GM19035 (cell line): ENCODE measurements at regions not wholly inside any gene's neighbourhood (a gene's known extent, or its start where the extent isn't known, plus 50 kb on each side); places are given as distances from the start of the nearest gene placed in this dataset.

Experiments
- ATAC-seq: cut with Tn5 transposase; IDR thresholded peaks from one replicate; pipeline ENCODE4 v1.9.1; 2021; ENCODE audit not compliant: unreplicated experiment

DNA sequence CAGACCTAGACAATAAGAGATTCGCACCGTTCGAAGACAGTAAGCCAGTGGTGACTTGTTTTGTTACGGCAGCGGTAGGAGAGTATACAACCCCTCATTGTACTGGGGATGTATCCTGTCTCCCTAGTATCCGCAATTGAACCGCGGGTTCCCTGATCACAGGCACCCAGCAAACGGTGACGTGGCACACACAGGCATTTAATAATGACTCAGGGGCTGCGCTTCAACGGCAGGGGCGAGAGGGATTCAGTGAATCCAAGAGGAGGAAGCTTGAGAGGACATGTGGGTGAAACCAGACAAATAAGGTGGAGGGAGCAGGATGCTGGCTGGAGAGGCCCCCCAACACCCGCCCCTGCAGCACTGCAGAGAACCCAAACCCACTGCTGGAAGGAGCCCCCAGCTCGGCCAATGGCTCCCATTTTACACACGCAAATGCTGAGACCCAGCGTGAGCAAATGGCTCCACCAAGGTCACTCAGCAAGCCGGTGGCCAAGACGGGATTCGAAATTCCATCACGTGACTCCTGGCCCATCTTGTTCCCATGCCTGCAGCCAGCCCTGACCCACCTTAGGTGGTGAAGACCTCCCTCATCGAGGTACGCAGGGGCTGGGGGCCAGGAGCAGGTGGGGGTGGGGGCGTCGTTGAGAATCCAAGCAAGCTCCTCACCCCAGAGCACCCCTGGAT lies 149.9 kb downstream of the SYF2 start:
- no peak for ATAC-seq

DNA sequence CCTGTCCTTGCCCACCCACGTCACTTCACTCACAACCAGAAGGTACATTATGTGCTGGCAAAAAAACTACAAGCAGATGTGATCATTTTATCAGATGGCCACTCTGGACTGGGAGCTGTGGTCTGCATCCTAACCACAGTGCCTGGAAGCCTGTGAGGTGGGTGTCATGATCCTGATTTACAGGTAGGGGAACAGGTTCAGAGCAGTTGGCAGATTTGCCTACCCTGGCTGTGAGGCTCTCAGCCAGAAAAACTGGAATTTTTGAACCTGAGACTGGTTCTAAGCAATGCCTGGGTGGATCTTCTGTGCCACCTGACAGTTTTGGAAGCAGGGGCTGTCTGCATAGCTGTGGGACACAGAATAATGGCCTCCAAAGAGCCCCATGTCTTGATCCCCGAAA lies 150.8 kb downstream of the SYF2 start:
- ATAC-seq = no peak

DNA sequence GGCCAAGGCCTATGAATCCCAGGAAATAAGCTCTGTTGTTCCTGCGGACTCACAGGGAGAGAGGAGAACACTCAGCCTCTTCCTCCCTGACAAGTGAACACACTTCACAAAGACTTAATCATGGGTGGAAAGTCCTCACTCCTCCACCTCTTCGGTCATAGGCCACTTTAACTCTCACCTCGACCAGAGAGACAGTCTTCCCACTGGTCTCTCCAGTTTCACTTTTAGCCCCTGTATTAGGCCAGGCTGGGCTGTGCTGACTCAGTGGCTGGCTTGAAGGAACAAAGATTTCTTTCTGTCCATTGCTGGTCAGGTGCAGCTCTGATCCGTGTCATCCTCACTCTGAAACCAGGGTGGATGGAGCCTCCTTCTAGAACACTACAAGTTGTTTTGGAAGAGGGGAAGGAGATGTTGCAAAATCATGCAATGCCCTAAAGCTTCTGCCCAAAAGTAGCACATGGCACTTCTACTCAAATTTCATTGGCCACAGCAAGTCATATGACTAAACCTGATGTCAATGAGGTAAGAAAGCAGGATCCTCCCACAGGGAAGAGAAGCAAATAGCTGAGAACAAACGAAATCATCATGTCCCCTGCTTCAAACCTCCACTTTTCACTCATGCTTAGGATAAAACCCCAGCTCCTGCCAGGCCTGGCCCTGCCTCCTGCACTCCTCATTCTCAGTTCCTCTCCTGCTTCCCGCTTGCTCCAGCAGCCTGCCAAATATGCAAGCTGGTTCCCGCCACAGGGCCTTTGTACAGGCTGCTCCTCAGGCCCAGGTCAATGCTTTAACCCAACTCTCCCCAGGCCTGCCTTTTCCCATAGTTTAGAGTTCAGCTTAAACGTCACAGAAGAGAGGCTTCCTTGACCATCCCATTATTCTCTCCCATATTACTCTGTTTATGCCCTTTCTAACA lies 150.5 kb upstream of the RUNX3 start:
- no peak for ATAC-seq

DNA sequence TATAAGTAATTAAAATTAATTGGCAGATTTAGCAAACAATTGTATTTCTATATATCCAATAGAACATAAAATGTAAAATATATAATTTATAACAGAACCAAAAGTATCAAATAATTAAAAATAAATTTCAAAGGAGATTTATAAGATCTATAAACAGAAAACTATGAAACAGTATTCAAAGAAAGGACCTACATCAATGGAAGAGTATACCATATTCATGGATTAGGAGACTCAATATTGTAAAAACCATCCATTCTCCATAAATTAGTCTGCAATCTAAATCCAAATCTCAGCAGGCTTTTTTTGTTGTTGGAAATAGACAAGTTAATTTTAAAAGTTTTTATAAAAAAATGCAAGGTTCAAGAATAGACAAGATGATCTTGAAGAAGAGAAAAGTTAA lies 149.0 kb upstream of the RUNX3 start:
- no peak for ATAC-seq

DNA sequence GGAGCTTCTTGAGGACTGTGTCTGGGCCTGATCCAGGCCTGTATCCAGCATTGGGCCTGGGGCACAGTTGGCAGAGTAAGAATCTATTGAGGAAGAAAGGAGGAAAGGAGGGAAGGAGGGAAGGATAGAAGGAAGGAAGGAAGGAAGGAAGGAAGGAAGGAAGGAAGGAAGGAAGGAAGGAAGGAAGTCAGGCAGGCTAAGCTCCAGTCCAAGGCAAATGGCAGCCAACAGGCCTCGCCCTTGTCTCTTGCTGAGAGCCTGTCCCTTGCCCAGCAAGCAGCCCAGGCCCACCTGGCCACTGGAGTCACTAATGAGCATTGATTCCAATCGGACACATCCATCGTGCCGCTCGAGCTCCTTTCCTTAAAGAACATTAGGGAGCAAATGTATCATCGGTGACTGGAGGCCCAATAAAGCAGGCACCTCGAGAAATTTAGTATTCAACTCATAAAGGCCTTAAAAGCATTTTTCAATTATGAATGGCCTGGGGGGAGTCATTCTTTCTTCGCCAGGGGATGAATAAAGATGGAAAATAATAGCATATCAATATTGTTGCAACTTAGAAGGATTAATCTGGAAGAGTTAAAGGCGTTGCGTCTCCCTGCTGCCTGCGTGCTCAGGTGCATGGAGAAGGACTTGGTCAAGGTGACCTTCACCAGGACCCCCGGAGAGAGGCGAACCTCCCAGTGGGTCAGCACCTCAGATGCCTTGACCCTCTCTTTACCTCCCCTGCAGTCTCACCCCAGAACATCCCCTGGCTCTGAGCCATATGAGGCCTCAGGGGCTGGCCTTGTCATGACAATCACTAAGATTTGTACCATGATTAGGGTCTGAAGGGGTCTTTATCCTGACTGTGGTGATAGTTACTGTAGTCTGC lies 144.5 kb upstream of the RUNX3 start:
- ATAC-seq = no peak

GRCh38 chr1:25073640-25074270 lies 143.7 kb upstream of the RUNX3 start:
- no peak for ATAC-seq

- ATAC-seq = no peak
Measured at GRCh38 chr1:25072461-25072860, 142.4 kb upstream of the RUNX3 start.

DNA sequence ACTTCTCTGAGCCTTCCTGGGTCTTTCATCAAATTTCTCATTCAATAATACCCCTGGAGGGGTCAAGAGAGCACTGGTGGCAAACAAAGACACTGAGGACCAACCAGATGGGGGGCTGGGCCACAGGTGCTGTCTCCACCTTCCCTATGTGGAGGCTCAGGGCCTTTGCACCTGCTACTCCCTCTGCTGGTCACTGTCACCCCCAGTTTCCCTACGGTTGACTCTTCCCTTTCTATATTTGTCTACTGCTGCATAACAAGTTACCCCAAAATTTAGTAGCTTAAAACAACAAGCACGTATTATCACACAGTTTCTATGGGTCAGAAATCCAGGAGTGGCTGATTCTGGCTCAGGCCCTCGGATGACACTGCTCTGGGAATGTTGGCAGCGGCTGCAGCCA lies 138.8 kb upstream of the RUNX3 start:
- no peak for ATAC-seq

- no peak for ATAC-seq
Measured at GRCh38 chr1:25068316-25068715, 138.2 kb upstream of the RUNX3 start.

- no peak for ATAC-seq
Measured at GRCh38 chr1:25067518-25068251, 137.6 kb upstream of the RUNX3 start.

DNA sequence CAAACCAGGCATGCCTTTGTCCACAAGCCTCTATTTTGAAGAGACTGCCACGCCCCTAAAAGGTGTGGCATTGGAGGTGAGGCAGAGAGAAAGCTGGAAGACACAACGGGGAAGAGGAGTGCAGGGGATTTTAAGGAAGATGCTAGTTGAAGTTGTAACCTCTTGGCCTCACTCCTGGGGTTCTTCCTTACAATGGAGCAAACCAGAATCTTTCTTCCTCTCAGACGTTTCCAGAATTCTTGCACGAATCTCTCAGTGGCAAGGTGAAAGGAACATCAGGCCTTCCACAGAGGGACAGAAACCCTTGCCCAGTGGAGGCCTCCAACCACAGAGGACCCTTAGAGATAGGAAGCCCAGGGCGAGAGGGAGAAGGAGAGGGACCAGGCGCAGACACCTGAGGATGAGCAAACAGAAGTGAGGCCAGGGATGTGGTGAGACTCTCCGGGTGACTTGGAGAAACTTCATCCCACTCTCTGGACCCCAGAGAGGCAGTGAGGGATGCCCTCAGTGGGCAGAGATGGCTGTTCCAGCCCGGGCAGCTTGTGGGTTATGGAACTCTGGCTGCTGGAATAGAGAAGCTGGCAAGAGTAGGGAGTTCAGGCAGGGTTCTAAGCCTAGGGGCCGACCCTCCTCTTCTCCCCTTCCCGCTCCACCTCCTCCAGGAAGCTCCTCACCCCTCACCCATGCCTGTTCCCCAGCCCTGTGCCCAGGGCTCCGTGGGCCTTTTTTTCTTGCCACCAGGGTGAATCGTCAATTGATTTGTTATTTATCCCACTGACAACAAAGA lies 136.8 kb upstream of the RUNX3 start:
- no peak for ATAC-seq

DNA sequence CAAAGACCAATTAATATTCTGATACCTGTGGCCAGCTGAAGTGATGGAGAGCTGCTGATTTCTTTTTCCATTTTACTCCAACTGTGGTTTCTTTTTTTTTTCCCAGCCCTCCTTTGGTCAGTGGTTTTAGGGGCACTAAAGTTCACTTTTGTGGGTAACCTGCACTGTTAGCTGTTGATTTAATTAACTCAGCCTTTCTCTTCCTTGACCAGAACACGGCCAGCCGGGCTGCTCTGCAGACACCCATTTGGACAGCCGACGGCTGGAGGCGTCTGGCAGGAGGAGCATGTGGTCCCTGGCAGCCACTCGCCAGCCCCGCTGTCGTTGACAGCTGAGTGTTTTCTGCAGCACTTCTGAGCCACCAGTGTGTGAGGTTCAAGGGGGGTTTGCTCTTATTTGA lies 136.2 kb upstream of the RUNX3 start:
- ATAC-seq = no peak

DNA sequence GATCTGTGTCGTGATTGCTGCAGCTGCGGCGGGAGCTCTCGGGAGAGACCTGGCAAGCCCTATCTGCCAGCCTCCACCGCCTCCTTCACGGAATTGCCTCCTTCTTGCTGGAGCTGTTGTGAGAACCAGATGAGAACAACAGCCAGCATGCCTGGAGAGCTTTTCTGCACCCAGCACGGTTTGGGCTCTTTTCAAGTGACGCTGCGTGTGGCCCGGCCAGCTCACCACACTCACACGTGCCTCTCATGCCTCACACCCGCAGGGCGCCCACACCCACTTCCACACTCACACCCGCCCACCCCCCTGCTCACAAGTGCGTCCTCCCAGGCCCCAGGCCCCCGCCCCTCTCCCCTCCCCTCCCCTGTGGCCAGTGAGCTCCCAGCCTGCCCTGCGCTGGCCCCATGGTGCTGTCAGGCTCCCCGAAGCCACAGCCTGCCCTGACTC lies 135.7 kb upstream of the RUNX3 start:
- ATAC-seq = no peak

GRCh38 chr1:25065321-25065721 lies 135.2 kb upstream of the RUNX3 start:
- ATAC-seq = no peak

DNA sequence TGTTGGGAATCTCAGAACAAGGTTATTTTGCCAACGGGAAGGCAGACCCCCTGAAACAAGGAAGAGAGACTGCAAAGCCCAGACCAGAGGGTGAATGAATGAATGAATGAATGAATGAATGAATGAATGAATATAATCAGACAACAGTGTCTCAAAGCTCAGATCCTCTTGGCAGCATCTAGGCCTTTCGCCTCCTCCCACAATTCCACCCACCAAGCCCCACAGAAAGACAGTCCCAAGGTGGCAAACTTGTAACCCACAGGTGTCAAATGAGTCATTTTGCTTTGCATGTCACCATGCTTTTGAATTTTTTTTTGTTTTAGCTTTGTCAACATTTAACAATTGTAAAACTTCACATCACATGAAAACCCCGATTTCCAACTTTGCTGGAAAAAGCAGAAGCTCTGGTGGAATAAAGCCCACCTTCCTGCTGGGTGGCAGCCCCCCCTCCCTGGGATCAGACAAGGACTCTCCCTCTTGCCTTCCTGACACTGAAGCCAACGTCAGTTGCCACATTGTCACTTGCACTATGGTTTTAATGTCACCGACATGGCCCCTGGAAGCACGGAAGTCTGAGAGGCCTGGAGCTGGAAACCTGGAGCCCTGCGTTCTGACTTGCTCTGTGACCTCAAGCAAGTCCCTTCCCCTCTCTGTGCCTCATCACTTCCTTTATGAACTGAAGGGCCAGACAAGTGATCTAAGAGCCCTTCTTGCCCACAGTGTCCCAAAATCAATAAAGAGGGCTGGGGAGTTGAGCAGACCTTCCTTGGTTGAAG lies 134.6 kb upstream of the RUNX3 start:
- no peak for ATAC-seq

DNA sequence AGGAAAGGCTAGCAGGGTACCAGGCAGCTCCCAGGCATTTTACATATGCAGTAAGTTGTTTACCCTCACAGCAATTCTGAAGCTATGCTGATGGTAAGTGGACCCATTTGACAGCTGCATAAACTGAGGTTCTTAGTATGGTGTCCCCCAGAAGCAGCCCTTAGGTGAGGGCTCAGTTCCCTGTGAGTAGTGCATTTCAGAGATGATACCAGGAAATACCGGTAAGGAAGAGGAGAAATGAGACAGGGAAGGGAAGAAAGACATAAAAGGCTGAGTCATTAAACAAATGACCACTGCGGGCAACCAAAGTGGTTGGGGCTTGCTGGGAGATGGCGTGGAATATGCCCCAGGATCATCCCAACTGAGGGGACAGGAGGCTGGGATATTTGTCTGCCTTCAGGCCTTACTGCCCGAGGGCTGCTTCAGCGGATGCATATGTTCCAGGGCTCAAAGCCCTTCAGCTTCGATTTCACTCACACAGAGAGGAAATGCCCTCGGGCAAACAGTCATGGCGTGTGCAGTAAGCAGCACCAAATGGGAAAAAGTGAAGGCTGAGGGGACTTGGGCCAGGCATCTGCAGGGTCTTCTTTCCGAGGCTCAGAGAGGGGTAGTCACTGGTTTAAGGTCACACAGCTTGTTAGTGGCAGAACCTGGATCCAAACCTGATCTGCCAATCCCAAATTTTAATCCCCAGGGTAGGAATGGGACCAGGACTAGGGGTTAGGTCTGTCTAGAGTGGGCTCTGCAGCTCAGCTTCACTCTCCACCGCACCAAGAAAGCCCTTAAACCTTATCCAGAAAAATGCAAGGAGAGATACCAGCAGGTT lies 133.7 kb upstream of the RUNX3 start:
- no peak for ATAC-seq

DNA sequence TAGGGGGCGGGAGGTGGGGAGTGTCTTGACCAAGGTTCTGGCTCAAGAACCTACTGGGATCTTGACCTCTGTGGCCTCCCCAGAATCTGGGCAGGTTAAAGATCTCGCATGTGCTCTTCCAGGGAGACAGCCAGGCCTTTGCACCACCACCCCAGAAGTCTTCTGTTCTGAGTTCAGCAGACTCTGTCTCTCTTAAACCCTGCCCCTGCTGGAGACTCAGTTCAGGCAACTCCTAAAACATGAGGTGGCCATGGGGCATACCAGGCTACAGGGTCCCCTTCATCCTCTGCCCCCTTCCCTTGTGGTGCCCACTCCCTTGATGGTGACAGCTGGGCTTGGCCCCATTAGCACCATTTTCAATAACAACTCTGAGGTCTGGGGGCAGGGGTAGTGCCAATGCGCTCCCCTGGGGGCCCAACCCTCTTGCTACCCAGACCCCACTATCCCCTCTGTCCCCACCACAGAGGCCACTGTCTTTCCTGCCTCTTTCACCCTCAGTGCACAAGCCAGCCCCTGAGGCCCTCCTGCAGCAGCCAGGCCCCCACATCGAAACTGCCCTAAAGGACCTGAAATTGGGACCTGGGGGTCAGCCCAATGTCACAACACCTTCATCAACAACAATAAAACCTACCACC lies 132.7 kb upstream of the RUNX3 start:
- ATAC-seq = no peak
